Activated T-cell treated with anti-CD3 and anti-CD28 coated beads, Interleukin-2, amount 50 U/mL, for 24 hours (primary cell): ENCODE measurements at regions not wholly inside any gene's neighbourhood (a gene's known extent, or its start where the extent isn't known, plus 50 kb on each side); places are given as distances from the start of the nearest gene placed in this dataset.

ENCODE experiments used
- DNase-seq: peaks from one replicate; pipeline ENCODE4 v3.0.0-alpha.2; 2020
- H3K27ac Mint-ChIP-seq: 2 replicates; pipeline ENCODE4 v1.8.0; 2020; ENCODE audit warnings: mild to moderate bottlenecking, mixed read lengths
- H3K27me3 Mint-ChIP-seq: 2 replicates; pipeline ENCODE4 v1.8.0; 2020; ENCODE audit warnings: mixed read lengths
- H3K36me3 Mint-ChIP-seq: 2 replicates; pipeline ENCODE4 v1.8.0; 2020; ENCODE audit warnings: low read depth, mixed read lengths
- H3K4me1 Mint-ChIP-seq: 2 replicates; pipeline ENCODE4 v1.8.0; 2020; ENCODE audit warnings: low read depth, mixed read lengths
- H3K4me3 Mint-ChIP-seq: 2 replicates; pipeline ENCODE4 v1.8.0; 2020; ENCODE audit warnings: mild to moderate bottlenecking, moderate library complexity, mixed read lengths
- H3K9me3 Mint-ChIP-seq: 2 replicates; pipeline ENCODE4 v1.8.0; 2020; ENCODE audit warnings: mixed read lengths

DNA sequence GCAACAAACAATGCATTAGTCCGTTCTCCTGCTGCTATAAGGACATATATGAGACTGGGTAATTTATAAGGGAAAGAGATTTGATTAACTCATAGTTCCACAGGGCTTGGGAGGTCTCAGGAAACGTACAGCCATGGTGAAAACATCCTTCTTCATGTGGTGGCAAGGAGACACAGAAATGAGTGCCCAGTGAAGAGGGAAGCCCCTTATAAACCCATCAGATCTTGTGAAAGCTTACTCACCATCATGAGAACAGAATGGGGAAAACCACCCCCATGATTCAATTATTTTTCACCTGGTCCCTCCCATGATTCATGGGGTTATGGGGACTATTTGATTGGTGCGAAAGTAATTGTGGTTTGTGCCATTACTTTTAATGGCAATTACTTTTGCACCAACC, 655.8 kb upstream of the SEMA6A start:
- no peak overlapping the region for H3K4me3 Mint-ChIP-seq
- H3K27me3 Mint-ChIP-seq: no peaks in the 10 kb centered on the region
- no peaks in the 10 kb centered on the region for H3K36me3 Mint-ChIP-seq
- DNase-seq: no peak
- H3K9me3 Mint-ChIP-seq: peaks cover 11% of the 10 kb centered on the region
- no peak overlapping the region for H3K27ac Mint-ChIP-seq
- H3K4me1 Mint-ChIP-seq: no peaks in the 10 kb centered on the region

DNA sequence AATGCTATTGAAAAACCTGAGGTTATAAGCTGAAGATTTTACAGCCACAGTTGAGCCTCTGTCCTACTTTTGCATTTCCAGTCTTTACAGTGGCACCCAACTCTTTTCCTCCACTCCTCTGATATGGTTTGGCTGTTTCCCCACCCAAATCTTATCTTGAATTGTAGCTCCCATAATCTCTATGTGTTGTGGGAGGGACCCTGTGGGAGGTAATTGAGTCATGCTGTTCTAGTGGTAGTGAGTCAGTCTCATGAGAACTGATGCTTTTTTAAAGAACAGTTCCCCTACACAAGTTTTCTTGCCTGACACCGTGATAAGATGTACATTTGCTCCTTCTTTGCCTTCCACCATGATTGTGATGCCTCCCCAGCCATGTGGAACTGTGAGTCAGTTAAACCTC, 646.1 kb upstream of the SEMA6A start:
- DNase-seq: no peak
- Mint-ChIP-seq H3K4me3 (no peak overlapping the region), H3K36me3 (no peaks in the 10 kb centered on the region), H3K9me3 (peaks cover 15% of the 10 kb centered on the region), H3K27me3 (no peaks in the 10 kb centered on the region), H3K4me1 (no peaks in the 10 kb centered on the region), H3K27ac (no peak overlapping the region)

DNA sequence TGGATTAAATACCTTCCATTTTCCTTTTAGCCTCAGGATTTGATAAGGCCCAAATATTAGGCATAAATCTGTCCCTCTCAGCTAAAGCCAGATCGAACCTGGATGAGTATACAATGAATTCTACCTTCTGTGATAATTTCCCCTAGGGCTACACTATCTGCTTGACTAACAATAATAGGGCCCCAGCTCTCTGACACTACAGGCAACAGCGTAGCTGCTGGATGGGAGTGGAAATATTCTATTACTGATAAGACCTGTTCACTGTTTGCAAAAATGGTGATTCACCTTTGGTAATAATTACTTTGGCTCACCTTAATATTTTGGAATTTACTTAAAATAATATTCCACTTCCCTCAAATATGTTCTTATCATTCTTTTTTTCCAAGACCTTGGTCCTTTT, 644.2 kb upstream of the SEMA6A start:
- H3K27ac Mint-ChIP-seq: no peak overlapping the region
- no peaks in the 10 kb centered on the region for H3K36me3 Mint-ChIP-seq
- no peaks in the 10 kb centered on the region for H3K27me3 Mint-ChIP-seq
- H3K4me1 Mint-ChIP-seq: no peaks in the 10 kb centered on the region
- peaks cover 15% of the 10 kb centered on the region for H3K9me3 Mint-ChIP-seq
- no peak overlapping the region for H3K4me3 Mint-ChIP-seq
- no peak for DNase-seq

DNA sequence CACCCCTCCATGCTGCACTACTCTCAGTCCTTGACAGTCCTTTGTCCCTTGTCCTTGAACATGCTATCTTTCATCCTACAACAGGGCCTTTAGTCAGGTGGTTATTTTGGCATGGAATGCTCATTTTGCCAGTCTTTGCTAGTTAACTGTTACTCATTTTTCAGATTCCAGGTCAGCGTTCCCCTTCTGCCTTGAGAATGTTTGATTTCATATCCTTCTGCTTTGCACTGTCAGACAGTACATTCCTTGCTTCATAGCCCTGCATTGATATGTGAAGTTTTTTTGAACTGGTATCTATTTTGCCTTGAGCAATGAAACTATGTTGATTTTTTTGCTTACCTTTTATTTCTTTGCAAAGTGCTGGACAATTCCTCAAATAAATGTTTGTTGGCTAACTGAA, 638.2 kb upstream of the SEMA6A start:
- Mint-ChIP-seq H3K36me3 (no peaks in the 10 kb centered on the region), H3K27ac (no peak overlapping the region), H3K4me3 (no peak overlapping the region), H3K9me3 (peaks cover 12% of the 10 kb centered on the region), H3K4me1 (no peaks in the 10 kb centered on the region), H3K27me3 (no peaks in the 10 kb centered on the region)
- no peak for DNase-seq

DNA sequence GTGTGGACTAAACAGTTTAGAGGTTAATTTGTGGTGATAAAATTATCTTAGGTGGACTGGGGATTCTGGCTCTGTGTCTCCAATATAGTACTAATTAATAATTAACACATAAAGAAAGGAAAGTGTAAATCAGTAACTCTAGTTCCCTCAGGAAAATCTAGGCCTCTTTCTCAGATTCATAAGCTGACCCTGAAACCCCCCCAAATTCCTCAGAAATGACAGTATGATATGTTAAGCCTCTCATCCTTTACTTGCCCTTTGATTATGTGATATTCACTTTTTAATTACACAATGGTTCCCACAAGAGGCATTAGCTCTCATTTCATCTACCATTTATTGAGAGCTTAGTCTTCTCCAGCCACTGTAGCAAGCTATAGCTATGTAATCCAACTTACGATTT, 636.2 kb upstream of the SEMA6A start:
- DNase-seq: no peak
- H3K9me3 Mint-ChIP-seq: peaks cover 12% of the 10 kb centered on the region
- no peaks in the 10 kb centered on the region for H3K4me1 Mint-ChIP-seq
- no peaks in the 10 kb centered on the region for H3K27me3 Mint-ChIP-seq
- no peak overlapping the region for H3K4me3 Mint-ChIP-seq
- no peak overlapping the region for H3K27ac Mint-ChIP-seq
- no peaks in the 10 kb centered on the region for H3K36me3 Mint-ChIP-seq

DNA sequence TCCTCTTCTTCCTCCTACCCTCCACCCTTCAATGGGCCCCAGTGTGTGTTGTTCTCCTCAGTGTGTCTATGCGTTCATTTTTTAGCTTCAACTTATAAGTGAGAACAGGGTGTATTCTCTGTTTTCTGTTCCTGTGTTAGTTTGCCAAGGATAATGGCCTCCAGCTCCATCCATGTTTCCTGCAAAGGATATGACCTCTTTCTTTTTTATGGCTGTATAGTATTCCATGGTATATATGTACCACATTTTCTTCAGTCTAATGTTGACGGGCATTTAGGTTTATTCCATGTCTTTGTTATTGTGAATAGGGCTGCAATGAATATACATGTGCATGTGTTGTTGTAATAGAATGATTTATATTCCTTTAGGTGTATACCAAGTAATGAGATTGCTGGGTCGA, 634.9 kb upstream of the SEMA6A start:
- peaks cover 12% of the 10 kb centered on the region for H3K9me3 Mint-ChIP-seq
- DNase-seq: no peak
- H3K4me3 Mint-ChIP-seq: no peak overlapping the region
- no peak overlapping the region for H3K27ac Mint-ChIP-seq
- H3K36me3 Mint-ChIP-seq: no peaks in the 10 kb centered on the region
- H3K4me1 Mint-ChIP-seq: no peaks in the 10 kb centered on the region
- H3K27me3 Mint-ChIP-seq: no peaks in the 10 kb centered on the region

DNA sequence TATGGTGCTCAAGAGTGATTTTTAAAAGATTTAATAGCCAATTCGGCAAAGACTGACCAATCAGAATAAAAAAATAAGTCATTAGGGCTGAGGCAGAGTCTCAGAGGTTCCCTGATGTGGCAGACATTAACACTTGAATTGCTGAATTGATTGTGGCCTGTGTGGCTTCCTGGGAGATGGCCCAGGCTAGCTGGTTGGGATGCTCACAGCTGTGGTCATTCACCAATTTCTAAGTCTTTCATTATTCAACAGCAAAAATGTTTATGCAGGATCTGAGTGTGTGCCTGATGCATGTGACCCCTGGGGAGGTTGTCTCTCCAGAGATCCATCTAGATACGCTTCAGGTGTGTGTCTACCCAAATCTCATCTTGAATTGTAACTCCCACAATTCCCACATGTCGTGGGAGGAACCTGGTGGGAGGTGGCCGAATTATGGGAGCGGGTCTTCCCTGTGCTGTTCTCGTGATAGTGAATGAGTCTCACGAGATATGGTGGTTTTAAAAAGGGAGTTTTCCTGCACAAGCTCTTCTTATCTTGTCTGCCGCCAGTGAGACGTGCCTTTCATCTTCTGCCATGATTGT, 632.6 kb upstream of the SEMA6A start:
- no peaks in the 10 kb centered on the region for H3K36me3 Mint-ChIP-seq
- peaks cover 13% of the 10 kb centered on the region for H3K9me3 Mint-ChIP-seq
- no peak overlapping the region for H3K4me3 Mint-ChIP-seq
- H3K4me1 Mint-ChIP-seq: no peaks in the 10 kb centered on the region
- H3K27me3 Mint-ChIP-seq: no peaks in the 10 kb centered on the region
- no peak for DNase-seq
- no peak overlapping the region for H3K27ac Mint-ChIP-seq

DNA sequence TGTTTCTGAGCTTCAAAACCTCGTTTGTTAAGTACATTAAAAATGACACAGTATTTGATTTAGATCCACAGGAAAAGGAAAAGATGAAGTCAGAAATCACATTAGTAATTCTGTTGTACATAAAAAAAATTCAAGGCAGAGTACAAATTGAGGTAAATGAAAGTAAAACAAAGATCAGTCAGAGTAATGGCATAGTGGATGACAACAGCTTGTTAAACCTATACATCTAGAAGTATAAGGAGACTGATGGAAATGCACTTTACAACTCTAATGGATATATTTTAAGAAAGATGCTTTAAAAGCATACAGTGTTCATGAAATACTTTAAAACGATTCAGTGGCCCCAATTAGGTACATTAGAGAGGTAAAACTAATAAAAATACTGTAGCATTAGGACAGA, 631.3 kb upstream of the SEMA6A start:
- H3K36me3 Mint-ChIP-seq: no peaks in the 10 kb centered on the region
- no peak for DNase-seq
- no peaks in the 10 kb centered on the region for H3K4me1 Mint-ChIP-seq
- peaks cover 16% of the 10 kb centered on the region for H3K9me3 Mint-ChIP-seq
- no peak overlapping the region for H3K27ac Mint-ChIP-seq
- no peak overlapping the region for H3K4me3 Mint-ChIP-seq
- no peaks in the 10 kb centered on the region for H3K27me3 Mint-ChIP-seq

DNA sequence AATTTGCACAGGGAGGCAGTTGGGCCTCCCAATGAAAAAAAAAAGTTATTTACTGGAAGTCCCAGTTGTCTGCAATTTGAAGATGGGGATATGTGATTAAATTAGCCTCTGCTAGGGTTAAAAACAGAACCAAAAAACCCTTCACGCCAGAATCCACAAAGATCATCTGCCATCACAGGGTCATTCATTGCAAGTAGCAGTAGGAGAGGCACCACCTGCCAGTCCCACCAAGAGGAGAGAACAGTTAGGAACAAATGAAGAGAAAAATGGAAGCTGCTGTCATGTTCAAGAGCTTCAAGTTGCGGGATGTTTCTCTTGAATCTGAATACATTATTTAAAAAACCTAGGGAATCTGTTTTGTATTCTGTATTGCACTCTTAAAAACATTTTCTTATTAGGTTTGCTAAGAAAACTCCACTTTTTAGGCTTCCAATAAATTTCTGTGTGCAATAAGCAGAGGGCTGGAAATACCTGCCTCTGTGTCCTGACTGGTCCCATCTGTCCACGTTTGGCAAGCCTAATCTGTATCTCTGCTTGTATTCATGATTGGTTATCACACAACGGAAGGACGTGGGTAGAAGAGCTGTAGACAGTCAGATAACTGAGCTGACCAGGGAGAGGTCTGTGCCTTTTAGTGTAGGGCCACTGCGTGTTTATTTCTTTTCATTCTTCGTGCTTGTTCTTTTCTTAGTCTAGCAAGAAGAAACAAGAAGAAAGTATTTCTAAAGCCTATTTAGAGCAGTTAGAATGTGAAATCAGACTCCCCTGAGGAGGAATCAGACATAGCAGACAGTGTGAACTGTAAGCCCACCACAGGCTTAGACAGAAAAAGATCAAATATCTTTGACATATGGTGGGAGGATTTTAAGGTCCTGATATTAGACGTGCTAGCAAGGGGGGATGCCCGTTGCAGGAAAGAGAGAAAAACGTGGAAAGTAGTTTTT, 630.6 kb upstream of the SEMA6A start:
- Mint-ChIP-seq H3K9me3 (peaks cover 14% of the 10 kb centered on the region), H3K27me3 (no peaks in the 10 kb centered on the region), H3K4me3 (no peak overlapping the region), H3K27ac (no peak overlapping the region), H3K36me3 (no peaks in the 10 kb centered on the region), H3K4me1 (no peaks in the 10 kb centered on the region)
- DNase-seq: no peak

DNA sequence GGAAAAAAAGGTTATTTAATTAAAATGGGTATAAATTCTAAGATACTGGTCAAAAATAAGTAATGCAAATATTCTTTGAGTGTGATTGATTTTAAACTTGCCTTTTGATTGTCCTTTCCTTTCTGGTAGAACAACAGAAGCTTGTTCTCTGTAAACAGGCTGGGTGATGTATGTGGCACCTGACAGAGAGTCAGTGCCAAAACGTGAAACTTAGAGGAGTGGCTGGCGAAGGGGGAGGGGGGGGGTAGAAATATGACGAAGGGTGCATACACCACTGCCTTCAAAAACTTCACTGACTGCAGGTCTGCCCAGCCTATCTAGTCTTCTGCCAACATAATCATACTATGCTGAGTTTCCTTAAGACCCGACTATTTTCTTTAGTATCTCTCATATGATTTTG, 629.8 kb upstream of the SEMA6A start:
- H3K27me3 Mint-ChIP-seq: no peaks in the 10 kb centered on the region
- no peak overlapping the region for H3K27ac Mint-ChIP-seq
- no peaks in the 10 kb centered on the region for H3K36me3 Mint-ChIP-seq
- no peaks in the 10 kb centered on the region for H3K4me1 Mint-ChIP-seq
- H3K4me3 Mint-ChIP-seq: no peak overlapping the region
- DNase-seq: no peak
- peaks cover 8% of the 10 kb centered on the region for H3K9me3 Mint-ChIP-seq

DNA sequence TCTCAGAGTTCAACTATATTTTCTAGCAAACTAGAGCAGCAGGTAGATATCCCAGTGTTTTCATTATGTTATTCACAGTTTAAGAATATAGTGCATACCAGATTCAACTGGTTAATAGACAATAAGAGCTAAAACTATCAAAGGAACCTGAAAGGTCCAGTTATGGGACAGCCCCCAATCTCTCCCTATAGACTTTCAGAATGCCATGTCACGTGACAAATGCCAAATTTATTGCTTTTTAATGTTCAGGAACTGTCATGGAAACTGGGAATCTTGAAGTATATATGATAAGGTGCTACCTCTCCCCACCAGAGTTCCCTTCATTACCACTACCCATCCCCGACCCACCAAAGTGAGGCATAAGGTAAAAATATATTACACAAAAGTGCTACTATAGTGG, 629.0 kb upstream of the SEMA6A start:
- no peak overlapping the region for H3K4me3 Mint-ChIP-seq

DNA sequence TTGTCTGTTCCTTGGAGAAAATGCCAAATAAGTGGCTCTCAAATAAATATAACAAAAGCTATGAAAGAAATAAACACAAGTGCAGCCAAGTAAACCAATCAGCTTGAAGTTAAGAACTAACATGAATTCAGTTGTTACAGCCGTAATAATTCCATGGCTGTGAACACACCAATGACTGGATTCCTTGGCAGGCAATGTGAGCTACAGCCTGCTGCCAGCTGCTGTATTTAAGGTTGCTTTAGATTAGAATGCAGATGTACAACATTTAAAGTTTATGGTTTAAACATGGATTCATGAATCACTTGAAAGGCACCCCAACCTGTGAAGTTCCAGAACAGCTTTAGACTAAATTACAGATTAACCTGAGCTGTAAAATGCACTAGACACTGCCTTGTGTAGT, 626.4 kb upstream of the SEMA6A start:
- Mint-ChIP-seq H3K27ac (no peak overlapping the region), H3K4me3 (no peak overlapping the region), H3K9me3 (peaks cover 10% of the 10 kb centered on the region), H3K4me1 (no peaks in the 10 kb centered on the region), H3K27me3 (no peaks in the 10 kb centered on the region), H3K36me3 (no peaks in the 10 kb centered on the region)
- DNase-seq: no peak

More for the DNA sequence above, 629.0 kb upstream of the SEMA6A start:
- no peak for DNase-seq
- no peaks in the 10 kb centered on the region for H3K4me1 Mint-ChIP-seq
- peaks cover 6% of the 10 kb centered on the region for H3K9me3 Mint-ChIP-seq
- no peak overlapping the region for H3K27ac Mint-ChIP-seq
- no peaks in the 10 kb centered on the region for H3K27me3 Mint-ChIP-seq
- H3K36me3 Mint-ChIP-seq: no peaks in the 10 kb centered on the region

DNA sequence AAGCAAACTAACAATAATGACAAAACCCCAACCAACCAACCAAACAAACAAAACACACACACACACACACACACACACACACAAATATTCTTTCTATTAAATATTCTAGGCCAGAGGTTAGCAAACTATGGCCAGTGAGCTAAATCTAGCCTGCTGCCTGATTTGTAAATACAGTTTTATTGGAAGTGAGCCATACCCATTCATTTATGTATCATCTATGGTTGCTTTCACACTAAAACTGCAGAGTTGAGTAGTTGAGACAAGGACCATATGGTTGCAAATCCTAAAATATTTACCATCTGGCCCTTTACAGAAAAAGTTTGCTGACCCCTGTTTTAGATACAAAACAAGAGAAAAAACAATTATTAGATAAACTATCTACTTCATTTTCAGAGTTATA, 620.5 kb upstream of the SEMA6A start:
- H3K27ac Mint-ChIP-seq: no peak overlapping the region
- no peak for DNase-seq
- H3K36me3 Mint-ChIP-seq: no peaks in the 10 kb centered on the region
- H3K27me3 Mint-ChIP-seq: no peaks in the 10 kb centered on the region
- H3K9me3 Mint-ChIP-seq: peaks cover 6% of the 10 kb centered on the region
- H3K4me3 Mint-ChIP-seq: no peak overlapping the region
- no peaks in the 10 kb centered on the region for H3K4me1 Mint-ChIP-seq

DNA sequence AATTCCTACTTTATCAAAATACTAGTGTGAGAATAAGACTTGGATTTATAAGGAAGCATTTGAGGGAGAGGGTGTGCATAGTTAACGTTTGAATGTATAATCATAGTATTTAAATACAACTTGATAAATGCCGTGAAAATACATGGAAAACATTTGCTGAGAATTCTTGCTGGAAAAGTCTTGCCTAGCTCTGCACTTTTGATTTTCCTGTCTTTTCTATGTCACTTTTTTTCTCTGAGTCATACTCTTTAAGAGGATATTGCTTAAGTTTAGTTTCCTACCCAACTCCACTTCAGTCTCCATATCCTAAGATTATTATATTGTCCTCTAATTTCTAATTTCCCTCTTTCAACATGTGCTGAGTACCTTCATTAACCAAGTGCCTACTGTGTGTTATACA, 616.6 kb upstream of the SEMA6A start:
- Mint-ChIP-seq H3K9me3 (peaks cover 3% of the 10 kb centered on the region), H3K4me1 (no peaks in the 10 kb centered on the region), H3K27me3 (no peaks in the 10 kb centered on the region), H3K36me3 (no peaks in the 10 kb centered on the region), H3K27ac (no peak overlapping the region), H3K4me3 (no peak overlapping the region)
- no peak for DNase-seq

DNA sequence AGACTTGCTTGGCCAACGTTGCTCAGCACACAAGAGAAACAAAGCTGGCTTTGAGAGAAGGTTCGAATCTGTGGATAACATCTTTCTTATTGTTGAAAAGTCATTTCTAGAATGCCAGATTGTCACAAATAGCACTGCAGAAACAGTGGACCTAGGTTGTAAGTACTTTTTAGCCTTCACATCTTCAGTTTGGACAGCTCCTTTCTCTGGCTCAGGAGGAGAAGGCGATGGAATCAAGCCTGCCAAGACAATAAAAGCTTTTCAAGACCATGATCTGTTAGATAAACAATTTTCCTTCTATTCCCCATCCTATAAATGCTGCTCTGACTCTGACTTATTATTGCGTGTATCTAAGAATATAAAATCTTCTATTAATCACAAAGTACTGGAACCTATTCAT, 615.2 kb upstream of the SEMA6A start:
- Mint-ChIP-seq H3K4me1 (no peaks in the 10 kb centered on the region), H3K36me3 (no peaks in the 10 kb centered on the region), H3K27ac (no peak overlapping the region), H3K9me3 (peaks cover 3% of the 10 kb centered on the region), H3K27me3 (no peaks in the 10 kb centered on the region), H3K4me3 (no peak overlapping the region)
- DNase-seq: no peak
